Chondrocyte (in vitro differentiated cells): ENCODE measurements at regions not wholly inside any gene's neighbourhood (a gene's known extent, or its start where the extent isn't known, plus 50 kb on each side); places are given as distances from the start of the nearest gene placed in this dataset.

Experiments used
- DNase-seq: peaks from one replicate; pipeline ENCODE4 v3.0.0; 2021; ENCODE audit warnings: mixed read lengths, low spot score
- H3K27ac Mint-ChIP-seq: one replicate; pipeline ENCODE4 v1.8.0; 2021; ENCODE audit warnings: mild to moderate bottlenecking, moderate library complexity, mixed read lengths; ENCODE audit not compliant: unreplicated experiment
- H3K27me3 Mint-ChIP-seq: 2 replicates; pipeline ENCODE4 v1.8.0; 2021; ENCODE audit warnings: low read depth, mixed read lengths
- H3K36me3 Mint-ChIP-seq: 2 replicates; pipeline ENCODE4 v1.8.0; 2021; ENCODE audit warnings: low read depth, mixed read lengths
- H3K4me1 Mint-ChIP-seq: 2 replicates; pipeline ENCODE4 v1.8.0; 2021; ENCODE audit warnings: low read depth, mild to moderate bottlenecking, mixed read lengths
- H3K4me3 Mint-ChIP-seq: one replicate; pipeline ENCODE4 v1.8.0; 2021; ENCODE audit warnings: mild to moderate bottlenecking, moderate library complexity, mixed read lengths; ENCODE audit not compliant: unreplicated experiment
- H3K9me3 Mint-ChIP-seq: 2 replicates; pipeline ENCODE4 v1.8.0; 2021; ENCODE audit warnings: low read depth, mixed read lengths
- TF ChIP-seq, protein P1 (sequence below): fragments of 200-600 bp; sonication (generic); IDR thresholded peaks from 2 replicates; pipeline ENCODE4 v1.5.0; 2021; ENCODE audit warnings: antibody characterized with exemption, mild to moderate bottlenecking, moderate library complexity

DNA sequence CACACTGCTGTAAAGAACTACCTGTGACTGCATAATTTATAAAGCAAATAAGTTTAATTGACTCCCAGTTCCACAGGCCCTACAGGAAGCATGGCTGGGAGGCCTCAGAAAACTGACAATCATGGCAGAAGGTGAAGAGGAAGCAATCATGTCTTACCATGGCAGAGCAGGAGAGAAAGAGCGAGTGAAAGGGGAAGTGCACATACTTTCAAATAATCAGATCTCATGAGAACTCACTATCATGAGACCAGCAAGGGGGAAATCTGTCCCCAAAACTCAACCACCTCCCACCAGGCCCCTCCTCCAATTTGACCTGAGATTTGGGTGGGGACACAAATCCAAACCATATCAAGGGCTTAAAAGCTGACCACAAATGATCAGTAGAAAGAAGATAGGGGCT is 493.2 kb downstream of the PTPRC start:
- Mint-ChIP-seq H3K27ac (no peak overlapping the region), H3K4me1 (peaks cover 5% of the 10 kb centered on the region), H3K9me3 (no peaks in the 10 kb centered on the region), H3K36me3 (no peaks in the 10 kb centered on the region), H3K27me3 (no peaks in the 10 kb centered on the region), H3K4me3 (no peak overlapping the region)
- no peak for DNase-seq
- TF ChIP-seq, protein P1, sequence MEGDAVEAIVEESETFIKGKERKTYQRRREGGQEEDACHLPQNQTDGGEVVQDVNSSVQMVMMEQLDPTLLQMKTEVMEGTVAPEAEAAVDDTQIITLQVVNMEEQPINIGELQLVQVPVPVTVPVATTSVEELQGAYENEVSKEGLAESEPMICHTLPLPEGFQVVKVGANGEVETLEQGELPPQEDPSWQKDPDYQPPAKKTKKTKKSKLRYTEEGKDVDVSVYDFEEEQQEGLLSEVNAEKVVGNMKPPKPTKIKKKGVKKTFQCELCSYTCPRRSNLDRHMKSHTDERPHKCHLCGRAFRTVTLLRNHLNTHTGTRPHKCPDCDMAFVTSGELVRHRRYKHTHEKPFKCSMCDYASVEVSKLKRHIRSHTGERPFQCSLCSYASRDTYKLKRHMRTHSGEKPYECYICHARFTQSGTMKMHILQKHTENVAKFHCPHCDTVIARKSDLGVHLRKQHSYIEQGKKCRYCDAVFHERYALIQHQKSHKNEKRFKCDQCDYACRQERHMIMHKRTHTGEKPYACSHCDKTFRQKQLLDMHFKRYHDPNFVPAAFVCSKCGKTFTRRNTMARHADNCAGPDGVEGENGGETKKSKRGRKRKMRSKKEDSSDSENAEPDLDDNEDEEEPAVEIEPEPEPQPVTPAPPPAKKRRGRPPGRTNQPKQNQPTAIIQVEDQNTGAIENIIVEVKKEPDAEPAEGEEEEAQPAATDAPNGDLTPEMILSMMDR: no peak

DNA sequence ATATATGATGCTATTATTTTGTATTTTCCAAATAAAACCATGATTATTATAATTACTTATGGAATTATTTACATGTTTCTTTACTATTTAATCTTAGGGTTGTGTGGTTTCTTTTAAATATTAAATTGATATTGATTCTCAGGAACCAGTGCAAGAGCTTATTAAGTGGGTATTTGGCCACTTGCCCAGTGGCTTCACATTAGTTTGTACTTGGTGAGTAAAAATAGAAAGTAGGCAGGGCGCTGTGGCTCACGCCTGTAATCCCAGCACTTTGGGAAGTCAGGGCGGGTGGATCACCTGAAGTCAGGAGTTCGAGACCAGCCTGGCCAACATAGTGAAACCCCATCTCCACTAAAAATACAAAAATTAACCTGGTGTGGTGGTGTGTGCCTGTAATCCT is 497.1 kb downstream of the PTPRC start:
- Mint-ChIP-seq H3K4me3 (no peak overlapping the region), H3K4me1 (no peaks in the 10 kb centered on the region), H3K9me3 (no peaks in the 10 kb centered on the region), H3K36me3 (no peaks in the 10 kb centered on the region), H3K27ac (no peak overlapping the region), H3K27me3 (no peaks in the 10 kb centered on the region)
- peak; percentile 30 for DNase-seq
- TF ChIP-seq, protein P1: no peak

DNA sequence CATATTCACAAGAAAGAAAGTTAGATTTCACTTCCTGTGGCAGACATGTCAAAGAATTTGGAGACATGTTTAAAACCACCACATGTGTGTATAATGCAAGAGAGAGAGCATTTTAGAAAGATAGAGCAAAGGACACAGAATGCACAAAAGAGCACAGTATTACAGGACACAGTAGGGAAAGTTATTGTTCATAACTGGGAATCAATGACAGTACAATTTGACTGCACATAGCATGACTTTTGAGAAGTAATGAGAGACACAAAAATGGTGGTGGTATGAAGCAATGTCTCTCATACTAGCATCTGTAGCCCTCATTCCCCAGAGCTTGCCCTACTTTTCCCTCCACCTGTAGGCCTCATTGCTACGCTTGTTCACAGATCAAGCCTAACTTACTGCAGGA is 499.2 kb downstream of the PTPRC start:
- Mint-ChIP-seq H3K4me3 (no peak overlapping the region), H3K4me1 (no peaks in the 10 kb centered on the region)
- no peak for DNase-seq

DNA sequence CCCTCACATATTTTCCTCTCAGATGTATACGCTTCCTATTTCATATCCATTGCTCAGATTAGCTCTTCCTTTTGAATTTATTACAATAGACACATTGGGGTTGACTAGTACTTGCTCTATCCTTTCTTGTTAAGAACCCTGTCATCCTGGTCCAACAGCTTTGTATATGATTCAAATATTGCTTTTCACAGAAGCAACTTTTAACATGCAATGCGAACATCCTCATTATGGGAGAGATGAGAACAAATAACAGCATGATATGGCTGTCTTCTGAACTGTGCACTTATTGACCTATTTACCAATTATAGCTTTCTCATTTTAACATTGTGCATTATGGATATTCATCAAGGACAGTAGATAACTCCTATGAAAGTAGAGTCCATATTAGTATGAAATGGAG is 510.8 kb downstream of the PTPRC start:
- no peak overlapping the region for H3K27ac Mint-ChIP-seq
- TF ChIP-seq, protein P1: no peak
- no peaks in the 10 kb centered on the region for H3K27me3 Mint-ChIP-seq
- H3K4me1 Mint-ChIP-seq: peaks cover 6% of the 10 kb centered on the region
- H3K4me3 Mint-ChIP-seq: no peak overlapping the region
- DNase-seq: no peak
- H3K36me3 Mint-ChIP-seq: no peaks in the 10 kb centered on the region
- H3K9me3 Mint-ChIP-seq: no peaks in the 10 kb centered on the region

More for the DNA sequence above, 499.2 kb downstream of the PTPRC start:
- Mint-ChIP-seq H3K9me3 (no peaks in the 10 kb centered on the region), H3K27me3 (no peaks in the 10 kb centered on the region), H3K27ac (no peak overlapping the region), H3K36me3 (no peaks in the 10 kb centered on the region)
- TF ChIP-seq, protein P1: no peak

DNA sequence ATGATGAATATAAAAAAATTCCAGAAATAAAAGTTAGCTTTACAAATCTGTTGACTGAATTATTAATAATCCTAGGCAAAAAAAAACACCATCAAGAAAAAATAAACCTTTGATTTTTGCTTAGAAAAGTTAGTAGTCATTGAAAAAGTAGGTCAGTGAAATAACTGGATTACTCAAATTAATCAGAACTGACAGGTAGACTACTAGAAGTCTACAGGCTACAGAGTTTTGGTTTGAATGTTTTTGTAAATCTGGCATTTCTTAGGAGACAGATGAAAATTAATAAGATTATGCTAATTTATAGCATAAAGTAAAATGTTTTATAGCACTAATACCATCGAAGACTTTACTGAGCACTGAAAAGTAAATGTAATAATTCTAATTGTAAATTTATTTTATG is 511.9 kb downstream of the PTPRC start:
- no peaks in the 10 kb centered on the region for H3K36me3 Mint-ChIP-seq
- no peak overlapping the region for H3K4me3 Mint-ChIP-seq
- no peak overlapping the region for H3K27ac Mint-ChIP-seq
- H3K9me3 Mint-ChIP-seq: no peaks in the 10 kb centered on the region
- H3K4me1 Mint-ChIP-seq: peaks cover 6% of the 10 kb centered on the region
- no peaks in the 10 kb centered on the region for H3K27me3 Mint-ChIP-seq
- DNase-seq: no peak
- TF ChIP-seq, protein P1: no peak
